ENCODE measurements at regions not wholly inside any gene's neighbourhood (a gene's known extent, or its start where the extent isn't known, plus 50 kb on each side); places are given as distances from the start of the nearest gene placed in this dataset.

DNA sequence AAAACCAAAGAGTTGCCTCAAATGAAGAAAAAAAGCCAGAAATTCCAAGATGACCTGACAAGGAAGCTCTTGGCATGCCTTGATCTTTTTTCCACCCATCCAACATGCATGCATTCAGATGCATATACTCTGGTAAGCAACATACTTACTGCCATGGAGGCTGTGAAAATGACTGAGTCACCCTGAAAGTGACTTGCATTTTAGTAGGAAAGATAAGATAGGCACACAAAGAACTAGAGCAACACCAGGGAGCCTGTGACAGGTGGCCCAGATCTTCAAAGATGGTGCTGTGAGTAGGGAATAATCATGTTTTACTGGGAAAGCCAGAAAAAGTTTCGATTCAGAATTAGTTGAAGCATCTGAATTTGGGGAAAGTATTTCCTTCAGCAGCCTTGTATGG, 185.1 kb upstream of the SLCO3A1 start:
- DNase-seq (ENCODE audit: low spot score) (no peak), ATAC-seq (no peak)
- H3K27me3 Mint-ChIP-seq (ENCODE audit: insufficient read depth, low read depth, poor library complexity), result no peaks in the 10 kb centered on the region
- Histone ChIP-seq H3K27ac (ENCODE audit: low read depth) (no peak overlapping the region), H3K4me3 (no peak overlapping the region), H3K79me2 (replicated peaks; ENCODE audit: insufficient read depth) (no peaks in the 10 kb centered on the region), H3K36me3 (ENCODE audit: insufficient read depth) (no peaks in the 10 kb centered on the region), H3F3A (replicated peaks; ENCODE audit: low read depth) (no peaks in the 10 kb centered on the region), H3K4me2 (no peak overlapping the region), H3K4me1 (ENCODE audit: insufficient read depth) (no peaks in the 10 kb centered on the region), H4K20me1 (replicated peaks; ENCODE audit: insufficient read depth) (no peaks in the 10 kb centered on the region), H3K27me3 (ENCODE audit: insufficient read depth) (no peaks in the 10 kb centered on the region), H3K9me2 (ENCODE audit: insufficient read depth) (peaks cover 10% of the 10 kb centered on the region; the same call in 1 of the 2 replicates), H2AFZ (no peak overlapping the region)
- no peaks in the 10 kb centered on the region for H3K36me3 Mint-ChIP-seq (ENCODE audit: low read depth)
- no peak overlapping the region for H3K4me3 Mint-ChIP-seq
- no peak for TF ChIP-seq EZH2phosphoT487 (IDR thresholded peaks at IDR 0.05; ENCODE audit: unreplicated experiment)
- TF ChIP-seq, protein P1, sequence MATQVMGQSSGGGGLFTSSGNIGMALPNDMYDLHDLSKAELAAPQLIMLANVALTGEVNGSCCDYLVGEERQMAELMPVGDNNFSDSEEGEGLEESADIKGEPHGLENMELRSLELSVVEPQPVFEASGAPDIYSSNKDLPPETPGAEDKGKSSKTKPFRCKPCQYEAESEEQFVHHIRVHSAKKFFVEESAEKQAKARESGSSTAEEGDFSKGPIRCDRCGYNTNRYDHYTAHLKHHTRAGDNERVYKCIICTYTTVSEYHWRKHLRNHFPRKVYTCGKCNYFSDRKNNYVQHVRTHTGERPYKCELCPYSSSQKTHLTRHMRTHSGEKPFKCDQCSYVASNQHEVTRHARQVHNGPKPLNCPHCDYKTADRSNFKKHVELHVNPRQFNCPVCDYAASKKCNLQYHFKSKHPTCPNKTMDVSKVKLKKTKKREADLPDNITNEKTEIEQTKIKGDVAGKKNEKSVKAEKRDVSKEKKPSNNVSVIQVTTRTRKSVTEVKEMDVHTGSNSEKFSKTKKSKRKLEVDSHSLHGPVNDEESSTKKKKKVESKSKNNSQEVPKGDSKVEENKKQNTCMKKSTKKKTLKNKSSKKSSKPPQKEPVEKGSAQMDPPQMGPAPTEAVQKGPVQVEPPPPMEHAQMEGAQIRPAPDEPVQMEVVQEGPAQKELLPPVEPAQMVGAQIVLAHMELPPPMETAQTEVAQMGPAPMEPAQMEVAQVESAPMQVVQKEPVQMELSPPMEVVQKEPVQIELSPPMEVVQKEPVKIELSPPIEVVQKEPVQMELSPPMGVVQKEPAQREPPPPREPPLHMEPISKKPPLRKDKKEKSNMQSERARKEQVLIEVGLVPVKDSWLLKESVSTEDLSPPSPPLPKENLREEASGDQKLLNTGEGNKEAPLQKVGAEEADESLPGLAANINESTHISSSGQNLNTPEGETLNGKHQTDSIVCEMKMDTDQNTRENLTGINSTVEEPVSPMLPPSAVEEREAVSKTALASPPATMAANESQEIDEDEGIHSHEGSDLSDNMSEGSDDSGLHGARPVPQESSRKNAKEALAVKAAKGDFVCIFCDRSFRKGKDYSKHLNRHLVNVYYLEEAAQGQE (IDR thresholded peaks at IDR 0.05; ENCODE audit: unreplicated experiment), result no peak
- no peaks in the 10 kb centered on the region for H3K9me3 Mint-ChIP-seq
- no peaks in the 10 kb centered on the region for H3K4me1 Mint-ChIP-seq
- peak overlapping the region; percentile 76; the same call in 1 of the 2 replicates for H3K27ac Mint-ChIP-seq

DNA sequence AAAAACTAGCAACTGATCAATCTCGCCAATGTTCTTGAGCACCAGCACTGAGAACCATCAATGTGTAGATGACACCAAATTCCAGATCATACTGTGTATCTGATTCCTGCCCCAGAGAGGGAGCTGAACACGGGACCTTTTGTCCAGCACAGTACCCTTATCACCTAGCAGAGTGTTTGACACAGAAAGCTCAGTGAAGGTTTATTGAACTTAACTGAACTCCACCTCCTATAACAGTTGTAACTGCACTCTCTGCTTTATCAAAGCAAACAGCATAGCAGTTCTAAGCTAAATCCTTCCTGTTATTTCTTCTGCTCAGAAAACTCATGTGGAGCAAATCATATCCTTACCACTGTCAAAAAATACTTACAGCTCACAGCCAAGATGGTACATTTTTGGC, 183.4 kb upstream of the SLCO3A1 start:
- Histone ChIP-seq H3K4me3 (no peak overlapping the region), H3K36me3 (ENCODE audit: insufficient read depth) (no peaks in the 10 kb centered on the region), H4K20me1 (replicated peaks; ENCODE audit: insufficient read depth) (no peaks in the 10 kb centered on the region), H3K79me2 (replicated peaks; ENCODE audit: insufficient read depth) (no peaks in the 10 kb centered on the region), H3F3A (replicated peaks; ENCODE audit: low read depth) (no peaks in the 10 kb centered on the region), H3K4me2 (no peak overlapping the region), H3K4me1 (ENCODE audit: insufficient read depth) (no peaks in the 10 kb centered on the region), H3K27me3 (ENCODE audit: insufficient read depth) (no peaks in the 10 kb centered on the region), H3K27ac (ENCODE audit: low read depth) (no peak overlapping the region), H2AFZ (no peak overlapping the region), H3K9me2 (ENCODE audit: insufficient read depth) (peaks cover 10% of the 10 kb centered on the region; the same call in 1 of the 2 replicates)
- Mint-ChIP-seq H3K27ac (no peak overlapping the region), H3K27me3 (ENCODE audit: insufficient read depth, low read depth, poor library complexity) (no peaks in the 10 kb centered on the region), H3K4me3 (no peak overlapping the region), H3K36me3 (ENCODE audit: low read depth) (0 out of 3 replicates have a peak, but pooled peaks cover 4% of the 10 kb centered on the region), H3K4me1 (no peaks in the 10 kb centered on the region), H3K9me3 (peaks cover 11% of the 10 kb centered on the region)
- DNase-seq (ENCODE audit: low spot score) (no peak), ATAC-seq (no peak)
- TF ChIP-seq STAT1 (IDR thresholded peaks at IDR 0.05; ENCODE audit: unreplicated experiment) (no peak), POLR2AphosphoS5 (IDR thresholded peaks at IDR 0.05; ENCODE audit: low read depth) (no peak), NANOG (IDR thresholded peaks at IDR 0.05; ENCODE audit: borderline replicate concordance) (no peak), CREB1 (CRISPR knock-in tag; IDR thresholded peaks at IDR 0.05; ENCODE audit: low read depth) (no peak), ZNF331 (CRISPR knock-in tag; IDR thresholded peaks at IDR 0.05; ENCODE audit: low read depth) (no peak), ZNF114 (CRISPR knock-in tag; IDR thresholded peaks at IDR 0.05) (no peak), EZH2phosphoT487 (IDR thresholded peaks at IDR 0.05; ENCODE audit: unreplicated experiment) (no peak), JUNB (IDR thresholded peaks at IDR 0.05; ENCODE audit: unreplicated experiment) (no peak)
- TF ChIP-seq, protein P2, sequence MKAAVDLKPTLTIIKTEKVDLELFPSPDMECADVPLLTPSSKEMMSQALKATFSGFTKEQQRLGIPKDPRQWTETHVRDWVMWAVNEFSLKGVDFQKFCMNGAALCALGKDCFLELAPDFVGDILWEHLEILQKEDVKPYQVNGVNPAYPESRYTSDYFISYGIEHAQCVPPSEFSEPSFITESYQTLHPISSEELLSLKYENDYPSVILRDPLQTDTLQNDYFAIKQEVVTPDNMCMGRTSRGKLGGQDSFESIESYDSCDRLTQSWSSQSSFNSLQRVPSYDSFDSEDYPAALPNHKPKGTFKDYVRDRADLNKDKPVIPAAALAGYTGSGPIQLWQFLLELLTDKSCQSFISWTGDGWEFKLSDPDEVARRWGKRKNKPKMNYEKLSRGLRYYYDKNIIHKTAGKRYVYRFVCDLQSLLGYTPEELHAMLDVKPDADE (IDR thresholded peaks at IDR 0.05), result no peak
- TF ChIP-seq, protein P3, sequence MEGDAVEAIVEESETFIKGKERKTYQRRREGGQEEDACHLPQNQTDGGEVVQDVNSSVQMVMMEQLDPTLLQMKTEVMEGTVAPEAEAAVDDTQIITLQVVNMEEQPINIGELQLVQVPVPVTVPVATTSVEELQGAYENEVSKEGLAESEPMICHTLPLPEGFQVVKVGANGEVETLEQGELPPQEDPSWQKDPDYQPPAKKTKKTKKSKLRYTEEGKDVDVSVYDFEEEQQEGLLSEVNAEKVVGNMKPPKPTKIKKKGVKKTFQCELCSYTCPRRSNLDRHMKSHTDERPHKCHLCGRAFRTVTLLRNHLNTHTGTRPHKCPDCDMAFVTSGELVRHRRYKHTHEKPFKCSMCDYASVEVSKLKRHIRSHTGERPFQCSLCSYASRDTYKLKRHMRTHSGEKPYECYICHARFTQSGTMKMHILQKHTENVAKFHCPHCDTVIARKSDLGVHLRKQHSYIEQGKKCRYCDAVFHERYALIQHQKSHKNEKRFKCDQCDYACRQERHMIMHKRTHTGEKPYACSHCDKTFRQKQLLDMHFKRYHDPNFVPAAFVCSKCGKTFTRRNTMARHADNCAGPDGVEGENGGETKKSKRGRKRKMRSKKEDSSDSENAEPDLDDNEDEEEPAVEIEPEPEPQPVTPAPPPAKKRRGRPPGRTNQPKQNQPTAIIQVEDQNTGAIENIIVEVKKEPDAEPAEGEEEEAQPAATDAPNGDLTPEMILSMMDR (conservative IDR thresholded peaks at IDR 0.05; ENCODE audit: low read depth in 2 of 2), result no peak
- TF ChIP-seq, protein P1 (IDR thresholded peaks at IDR 0.05; ENCODE audit: unreplicated experiment), result no peak
